ENCODE measurements at regions not wholly inside any gene's neighbourhood (a gene's known extent, or its start where the extent isn't known, plus 50 kb on each side); places are given as distances from the start of the nearest gene placed in this dataset.

GRCh38 chr14:104282332-104283196, 144.2 kb downstream of the KIF26A start:
- TF ChIP-seq POLR2AphosphoS5 (IDR thresholded peaks at IDR 0.05; ENCODE audit: low read depth, low read length) (no peak), POLR2A (IDR thresholded peaks at IDR 0.05; ENCODE audit: low read depth, low read length) (no peak)

Data from GM12892 (cell line).